DMS53 (cell line): ENCODE measurements at regions not wholly inside any gene's neighbourhood (a gene's known extent, or its start where the extent isn't known, plus 50 kb on each side); places are given as distances from the start of the nearest gene placed in this dataset.
"Not testable (repeated sequence)": the region's sequence is repeated elsewhere in the genome, so short reads cannot be mapped to it uniquely, and the experiment has no call there.

ENCODE experiments used
- DNase-seq: peaks from one replicate; lab custom pipeline; 2025; lab: John Stamatoyannopoulos, UW

GRCh38 chr3:103170651-103171050, 735.8 kb downstream of the ZPLD1 start:
- DNase-seq, result no peak

DNA sequence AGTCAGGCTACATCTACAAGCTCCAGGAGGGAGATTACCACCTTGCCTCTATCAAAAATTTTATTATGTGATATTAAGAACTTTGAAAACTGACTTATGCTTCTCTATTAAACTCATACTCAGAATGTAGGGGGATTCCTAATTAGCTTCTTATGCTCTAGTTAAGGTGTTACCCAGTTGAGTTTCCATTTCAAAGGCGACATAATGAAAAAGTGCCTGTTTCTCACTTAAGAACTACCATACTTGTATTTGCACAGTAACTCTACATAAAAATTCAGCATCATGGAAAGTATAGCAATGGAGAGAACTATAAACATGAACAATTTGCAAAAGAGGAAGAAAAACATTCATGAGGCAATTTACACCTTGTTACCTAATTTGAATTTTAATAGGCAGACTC, 739.1 kb downstream of the ZPLD1 start:
- no peak for DNase-seq

- no peak for DNase-seq
Measured at GRCh38 chr3:103181160-103181559, 746.3 kb downstream of the ZPLD1 start.

GRCh38 chr3:103184772-103185171, 750.0 kb downstream of the ZPLD1 start:
- DNase-seq, result no peak

DNA sequence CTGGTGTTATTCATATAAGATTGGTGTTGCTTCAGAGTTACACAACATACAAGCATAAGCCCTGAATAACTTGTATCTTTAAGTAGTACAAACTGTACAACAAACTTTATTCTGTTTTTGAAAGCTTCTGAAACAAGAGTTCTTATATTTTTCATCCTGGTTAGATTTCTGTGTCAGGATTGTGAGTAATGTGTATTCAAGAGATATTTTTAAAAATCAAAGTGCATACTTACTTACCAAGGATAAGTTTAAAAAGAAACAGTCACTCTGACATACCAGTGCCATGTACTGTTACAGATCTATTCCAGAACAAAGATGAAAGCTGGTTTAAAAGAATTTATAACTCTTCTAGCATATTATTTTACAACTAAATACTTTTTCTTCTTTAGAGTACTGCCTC, 755.1 kb downstream of the ZPLD1 start:
- no peak for DNase-seq

DNA sequence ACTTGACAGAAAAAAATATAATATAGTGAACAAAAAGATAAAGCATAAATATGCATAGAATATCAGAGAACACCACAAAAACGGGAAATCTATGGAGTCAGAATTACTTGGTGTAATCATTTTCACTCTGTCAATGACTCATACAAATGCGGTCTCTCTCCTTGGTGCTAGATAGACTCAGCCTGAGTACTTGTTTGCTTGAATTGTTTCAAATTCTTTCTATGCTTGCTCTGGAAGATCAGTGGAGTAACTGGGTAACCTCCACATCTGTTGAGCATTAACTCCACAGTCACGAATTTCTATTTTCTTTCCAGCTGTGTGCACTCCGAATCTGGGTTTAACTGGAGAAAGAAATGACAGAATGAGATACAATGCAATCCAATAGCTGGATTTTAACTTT, 760.4 kb downstream of the ZPLD1 start:
- no peak for DNase-seq

GRCh38 chr3:103203441-103203840, 768.6 kb downstream of the ZPLD1 start:
- no peak for DNase-seq

GRCh38 chr3:103210583-103210982, 775.8 kb downstream of the ZPLD1 start:
- no peak for DNase-seq

- no peak for DNase-seq
Measured at GRCh38 chr3:103218146-103218545, 783.3 kb downstream of the ZPLD1 start.

DNA sequence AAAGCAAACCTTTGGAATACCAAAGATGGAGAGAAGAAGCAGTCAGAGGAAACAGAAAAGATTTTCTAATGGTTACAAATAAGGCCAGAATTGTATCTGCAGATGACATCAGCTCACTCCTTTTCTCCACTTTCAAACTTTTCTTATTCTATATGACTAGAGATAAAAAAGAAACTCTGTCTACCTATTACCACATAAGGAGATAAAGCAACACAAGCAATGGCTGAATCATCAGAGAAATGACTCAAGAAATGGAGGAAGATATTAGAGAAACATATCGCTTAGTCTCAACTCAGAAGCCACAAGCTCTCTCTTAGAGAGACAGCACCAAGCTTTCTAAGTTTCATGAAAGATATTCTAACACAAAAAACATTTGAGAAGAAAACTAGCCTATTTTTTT, 784.0 kb downstream of the ZPLD1 start:
- no peak for DNase-seq

- no peak for DNase-seq
Measured at GRCh38 chr3:103227651-103228050, 792.8 kb downstream of the ZPLD1 start.

DNA sequence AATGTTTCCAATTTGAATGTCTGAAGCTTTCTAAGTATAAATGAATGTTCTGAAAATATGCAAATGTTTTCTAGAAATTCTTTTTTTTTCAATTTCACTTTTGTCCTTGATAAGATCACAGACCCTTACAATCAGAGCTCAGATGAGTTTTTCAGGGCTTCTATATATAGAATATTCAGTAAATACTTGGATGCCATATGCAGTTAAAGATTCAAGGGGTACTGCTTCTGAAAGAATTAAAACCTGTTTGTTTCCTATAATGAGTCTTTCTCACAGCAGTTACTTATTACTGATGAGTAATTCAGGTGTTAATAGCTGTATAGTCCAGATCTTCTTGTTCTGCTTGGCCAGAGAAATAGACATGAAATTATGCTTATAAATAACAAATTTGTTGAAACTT, 812.6 kb downstream of the ZPLD1 start:
- no peak for DNase-seq

DNA sequence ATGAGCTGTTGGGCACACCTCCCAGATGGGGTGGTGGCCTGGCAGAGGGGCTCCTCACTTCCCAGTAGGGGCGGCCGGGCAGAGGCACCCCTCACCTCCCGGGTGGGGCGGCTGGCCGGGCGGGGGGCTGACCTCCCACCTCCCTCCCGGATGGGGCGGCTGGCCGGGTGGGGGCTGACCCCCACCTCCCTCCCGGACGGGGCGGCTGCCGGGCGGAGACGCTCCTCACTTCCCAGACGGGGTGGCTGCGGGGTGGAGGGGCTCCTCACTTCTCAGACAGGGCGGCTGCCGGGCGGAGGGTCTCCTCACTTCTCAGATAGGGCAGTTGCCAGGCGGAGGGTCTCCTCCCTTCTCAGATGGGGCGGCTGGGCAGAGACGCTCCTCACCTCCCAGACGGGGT, 820.0 kb downstream of the ZPLD1 start:
- DNase-seq, result not testable (repeated sequence)

DNA sequence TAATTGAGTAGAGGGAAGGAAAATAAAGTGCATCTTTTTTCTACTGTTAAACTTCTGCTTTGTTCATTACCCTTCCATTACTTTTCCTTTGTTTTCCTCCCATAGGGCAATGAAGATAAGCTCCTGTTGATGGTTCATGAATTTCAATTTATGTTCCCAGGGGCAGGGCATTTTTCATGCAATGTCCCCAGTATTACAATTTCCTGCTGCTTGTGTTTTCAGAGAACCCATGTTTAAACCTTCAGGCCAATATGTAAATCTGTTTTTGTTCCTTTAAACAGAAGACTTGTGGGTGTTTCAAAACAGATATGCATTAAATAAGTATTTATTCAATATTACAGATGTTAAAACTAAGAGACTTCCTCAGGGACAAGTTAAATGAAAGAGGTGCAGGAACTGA, 834.5 kb downstream of the ZPLD1 start:
- no peak for DNase-seq

GRCh38 chr3:103271575-103271974, 836.8 kb downstream of the ZPLD1 start:
- DNase-seq, result no peak

GRCh38 chr3:103295974-103296570, 861.3 kb downstream of the ZPLD1 start:
- DNase-seq, result peak; percentile 53

DNA sequence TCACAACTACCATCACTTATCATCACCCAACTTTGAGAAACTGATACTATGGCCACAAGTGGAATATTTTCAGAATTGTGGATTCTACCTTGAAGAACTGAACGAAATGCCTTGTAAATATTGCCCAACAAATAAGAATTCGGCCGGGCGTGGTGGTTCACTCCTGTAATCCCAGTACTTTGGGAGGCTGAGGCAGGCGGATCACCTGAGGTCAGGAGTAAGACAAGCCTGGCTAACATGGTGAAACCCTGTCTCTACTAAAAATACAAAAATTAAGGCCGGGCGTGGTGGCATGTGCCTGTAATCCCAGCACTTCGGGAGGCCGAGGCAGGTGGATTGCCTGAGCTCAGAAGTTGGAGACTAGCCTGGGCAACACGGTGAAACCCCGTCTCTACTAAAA, 862.7 kb downstream of the ZPLD1 start:
- not testable (repeated sequence) for DNase-seq

DNA sequence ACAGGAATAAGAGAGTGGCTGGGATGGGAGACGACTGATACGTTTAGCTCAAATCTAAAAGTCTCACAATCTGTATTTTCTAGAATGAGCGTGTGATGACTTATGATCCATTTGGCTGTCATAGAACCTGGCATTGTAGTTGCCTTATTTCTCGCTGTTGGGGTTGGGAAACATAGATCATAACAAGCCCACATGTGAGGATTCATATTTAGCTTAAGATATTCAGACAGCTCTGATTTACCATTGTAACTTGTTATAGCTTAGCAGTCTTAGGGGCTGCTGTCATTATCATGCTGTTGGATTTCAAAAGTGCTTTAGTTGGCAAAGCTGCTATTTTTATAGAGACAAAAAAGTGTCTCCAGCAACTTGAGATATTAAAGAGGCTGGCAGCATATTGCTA, 871.3 kb downstream of the ZPLD1 start:
- no peak for DNase-seq

DNA sequence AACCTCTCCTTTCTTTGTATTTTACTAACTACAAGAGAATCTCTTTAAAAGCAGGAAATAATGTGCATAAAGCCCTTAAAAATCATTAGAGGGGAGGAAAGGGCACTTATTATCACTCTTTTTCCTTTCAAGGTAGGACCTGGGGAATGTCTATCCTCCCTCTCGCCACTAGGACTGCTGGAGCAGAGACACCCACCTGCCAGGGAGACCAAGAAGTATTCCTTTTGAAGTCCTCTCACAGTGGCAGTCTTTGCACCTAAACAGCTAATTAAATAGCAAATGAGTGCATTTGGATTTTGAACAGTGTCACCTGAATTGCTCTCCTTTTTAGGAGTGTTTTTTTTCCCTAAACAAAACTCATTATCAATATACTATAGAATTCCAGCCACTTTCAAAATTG, 874.1 kb downstream of the ZPLD1 start:
- peak; percentile 19 for DNase-seq

- DNase-seq, result no peak
Measured at GRCh38 chr3:103319912-103320311, 885.1 kb downstream of the ZPLD1 start.

DNA sequence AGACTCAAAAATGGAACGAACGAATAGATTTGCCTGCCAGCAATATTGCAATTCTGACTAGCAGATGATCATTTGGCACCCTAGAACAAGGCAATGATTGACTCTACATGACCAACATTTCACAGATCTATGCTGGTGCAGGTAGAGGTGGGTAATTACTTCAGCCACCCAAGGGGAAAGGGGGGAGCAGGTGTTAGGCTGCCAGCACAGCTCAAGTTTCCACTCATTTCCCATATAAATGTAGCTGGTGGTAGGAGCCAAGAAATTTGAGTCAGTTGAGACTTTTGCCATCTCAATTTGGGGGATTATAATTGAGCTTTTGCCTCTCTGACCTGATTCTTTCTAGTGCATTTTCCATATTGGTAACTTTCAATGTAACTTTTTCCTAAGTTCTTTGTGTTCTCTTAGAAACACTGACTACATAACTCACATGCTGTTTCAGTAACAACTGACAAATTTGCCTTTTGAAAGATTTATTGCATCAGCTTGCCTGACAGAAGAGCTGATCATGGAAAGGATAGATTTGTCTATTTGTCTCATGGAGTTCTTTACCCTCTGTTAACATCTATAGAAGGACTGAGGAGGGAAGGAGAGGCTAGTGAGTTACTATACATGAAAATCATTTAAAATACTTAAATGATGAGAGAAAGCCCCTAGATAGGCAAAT, 902.5 kb downstream of the ZPLD1 start:
- DNase-seq, result no peak

- no peak for DNase-seq
Measured at GRCh38 chr3:103341078-103341606, 906.3 kb downstream of the ZPLD1 start.

- no peak for DNase-seq
Measured at GRCh38 chr3:103342205-103342731, 907.5 kb downstream of the ZPLD1 start.

- DNase-seq, result no peak
Measured at GRCh38 chr3:103349760-103350159, 914.9 kb downstream of the ZPLD1 start.
